SK-N-SH (cell line): ENCODE measurements at regions not wholly inside any gene's neighbourhood (a gene's known extent, or its start where the extent isn't known, plus 50 kb on each side); places are given as distances from the start of the nearest gene placed in this dataset.

Source experiments
- ELF1 ChIP-seq: IDR thresholded peaks from 2 replicates; pipeline ENCODE4 v1.4.0; 2012
- TF ChIP-seq, protein P1 (sequence below): IDR thresholded peaks from 2 replicates; pipeline ENCODE4 v1.4.0; 2012; ENCODE audit warnings: low read depth

DNA sequence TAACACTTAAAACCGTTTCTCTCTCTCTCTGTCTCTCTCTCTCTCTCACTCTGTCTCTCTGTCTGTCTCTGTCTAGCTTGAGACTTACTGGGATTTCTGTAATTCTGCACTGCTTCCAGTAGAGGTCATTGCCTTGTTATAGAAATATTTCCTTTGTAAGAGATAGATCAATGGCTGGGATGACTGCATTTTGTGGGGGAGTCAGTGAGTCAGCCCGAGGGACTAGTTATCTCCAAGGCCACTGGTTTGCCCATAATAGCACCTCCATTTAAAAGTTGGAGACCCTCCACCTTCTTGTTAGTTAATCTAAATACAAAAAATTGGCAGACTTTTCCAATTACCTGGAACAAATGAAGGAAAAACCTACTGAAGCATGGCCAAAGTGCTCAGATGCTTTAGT, 547.2 kb downstream of the LRRC70 start:
- TF ChIP-seq, protein P1, sequence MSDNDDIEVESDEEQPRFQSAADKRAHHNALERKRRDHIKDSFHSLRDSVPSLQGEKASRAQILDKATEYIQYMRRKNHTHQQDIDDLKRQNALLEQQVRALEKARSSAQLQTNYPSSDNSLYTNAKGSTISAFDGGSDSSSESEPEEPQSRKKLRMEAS: no peak
- no peak for TF ChIP-seq ELF1
